Head of caudate nucleus (tissue), 42 donors: ENCODE measurements at regions not wholly inside any gene's neighbourhood (a gene's known extent, or its start where the extent isn't known, plus 50 kb on each side); places are given as distances from the start of the nearest gene placed in this dataset.

Experiments used
- DNase-seq, 42 donors: peaks; one replicate each; pipeline versions ENCODE4 v3.0.0 to v3.0.0-alpha.2; 2020 to 2021; ENCODE audit warnings: mixed read lengths in 7 of 42
- intact Hi-C: fragments of 100-400 bp; cut with DNase I; formaldehyde crosslinking; loops from one replicate; pipeline ENCODE4 v1.15.0; 2022

DNA sequence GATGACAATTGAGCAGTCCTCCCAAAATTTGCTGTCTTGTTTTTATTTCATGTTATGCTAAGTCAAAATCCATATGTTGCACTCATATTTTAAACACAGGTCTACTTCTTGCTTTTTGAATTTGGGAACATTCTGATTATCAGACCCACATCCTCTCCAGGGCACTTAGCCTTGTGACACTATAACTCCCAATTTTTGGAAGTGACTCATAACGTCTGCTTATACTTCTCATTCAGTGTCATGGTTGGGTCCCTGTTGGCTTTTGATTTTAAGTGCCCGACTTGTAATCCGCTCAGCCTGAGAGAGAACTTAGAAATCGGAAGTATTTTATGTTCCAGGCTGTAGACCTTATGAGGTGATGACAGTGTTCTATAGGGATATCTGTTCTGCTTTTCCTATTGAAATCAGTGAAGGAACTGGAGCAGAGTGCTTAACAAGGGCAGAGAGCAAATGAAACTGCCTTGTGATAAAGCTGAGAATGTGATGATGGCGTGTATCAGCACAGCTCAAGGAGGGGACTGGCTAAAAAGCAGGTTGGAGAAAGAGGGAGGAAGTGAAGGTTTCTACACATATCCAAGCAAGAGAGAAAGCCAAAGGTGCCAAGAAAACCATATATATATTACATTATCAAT is 136.0 kb downstream of the HLX start:
- intact Hi-C loops: no loop called here
- DNase-seq: no peak

DNA sequence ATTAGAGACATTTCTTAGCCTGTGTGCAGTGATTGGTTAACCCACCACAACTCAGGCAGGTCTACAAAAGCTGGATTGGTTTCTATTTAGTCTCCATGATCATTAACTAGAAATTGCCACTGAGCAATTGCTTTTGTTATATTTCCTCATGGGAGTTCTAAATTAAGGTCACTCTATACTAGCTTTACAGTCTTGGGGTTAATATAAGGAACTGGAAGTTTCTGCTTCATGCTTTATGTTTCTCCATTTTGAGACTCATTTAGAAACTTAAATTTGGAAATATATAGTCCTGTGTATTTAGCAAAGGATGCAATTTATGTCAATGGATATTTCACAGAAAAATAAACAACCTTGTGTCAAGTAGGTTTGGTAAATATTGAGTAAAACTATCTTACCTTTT is 137.5 kb downstream of the HLX start:
- intact Hi-C loops: no loop called here
- no peak for DNase-seq

DNA sequence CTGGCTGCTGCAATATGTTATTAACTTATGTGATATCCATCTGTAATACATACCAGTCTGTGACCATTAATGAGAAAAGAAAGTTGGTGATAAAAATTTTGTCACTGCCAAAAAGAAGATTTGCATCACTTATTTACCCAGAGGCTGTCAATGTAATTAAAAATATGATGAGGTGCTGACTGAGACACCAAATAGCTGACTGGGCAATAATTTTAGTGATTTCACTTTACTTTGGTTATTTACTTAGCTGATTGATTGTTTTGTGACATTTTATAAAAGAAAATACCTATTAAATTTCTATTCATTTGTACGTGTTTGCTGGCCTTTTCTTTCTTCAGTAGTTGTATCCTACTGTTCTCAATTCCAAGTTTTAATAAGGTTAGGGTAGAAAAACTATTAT is 139.2 kb downstream of the HLX start:
- no peak for DNase-seq
- intact Hi-C loops: no loop called here

DNA sequence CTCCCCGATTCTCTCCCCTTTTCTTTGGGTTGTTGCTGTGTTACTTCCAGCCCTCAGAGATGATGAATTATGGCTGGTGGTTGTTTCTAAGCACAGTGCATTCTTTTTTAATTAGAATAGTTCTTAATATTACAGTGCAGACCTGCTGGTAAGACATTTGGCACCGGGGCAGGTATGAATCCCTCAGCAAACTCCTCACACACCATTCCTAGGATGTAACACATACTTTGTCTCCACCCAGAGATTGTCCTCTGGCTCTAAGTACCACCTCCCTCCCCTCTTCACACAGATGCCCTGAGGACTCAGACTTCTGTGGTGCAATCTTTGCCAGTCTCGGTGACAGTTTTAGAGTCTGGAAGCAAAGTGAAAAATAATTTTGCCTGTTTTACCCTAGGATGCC is 143.1 kb downstream of the HLX start:
- no peak for DNase-seq
- intact Hi-C loops: no loop called here

DNA sequence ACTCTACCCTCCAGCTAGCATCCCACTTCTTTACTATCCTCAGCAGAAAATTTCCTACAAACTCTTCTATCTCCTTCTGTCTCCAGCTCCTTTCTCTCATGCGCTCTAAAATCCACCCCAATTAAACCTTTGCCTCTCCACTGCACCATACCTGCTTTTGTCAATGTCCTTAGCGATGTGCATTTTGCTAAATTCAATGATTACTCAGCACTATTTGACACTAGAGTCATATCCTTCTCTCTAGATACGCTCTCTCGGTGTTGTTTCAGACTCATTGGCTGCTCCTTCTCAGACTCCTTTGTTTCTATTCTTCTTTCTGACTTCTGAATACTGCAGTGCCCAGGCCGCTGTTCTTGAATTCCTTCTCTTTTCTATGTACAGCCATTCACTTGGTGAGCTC is 144.2 kb downstream of the HLX start:
- intact Hi-C loops: no loop called here
- DNase-seq: no peak

DNA sequence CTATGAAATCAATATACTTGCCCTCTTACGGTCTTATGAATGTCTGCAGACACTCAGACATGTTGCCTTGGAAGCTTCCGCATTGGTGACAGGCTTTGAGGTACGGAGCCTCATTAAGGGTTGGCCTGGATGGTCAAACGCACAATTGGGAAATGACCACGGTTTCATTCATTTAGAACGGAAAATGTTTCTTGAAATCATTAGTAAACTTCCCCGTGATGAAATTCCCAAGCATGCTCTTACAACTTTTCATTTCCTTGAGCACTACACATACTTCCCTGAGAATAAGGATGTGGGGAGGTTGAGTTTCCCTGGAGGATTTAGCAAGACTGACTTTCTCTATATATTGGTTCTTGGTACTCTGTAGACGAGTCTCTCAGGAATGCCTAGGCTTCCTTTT is 146.3 kb downstream of the HLX start:
- intact Hi-C loops: no loop called here
- no peak for DNase-seq

DNA sequence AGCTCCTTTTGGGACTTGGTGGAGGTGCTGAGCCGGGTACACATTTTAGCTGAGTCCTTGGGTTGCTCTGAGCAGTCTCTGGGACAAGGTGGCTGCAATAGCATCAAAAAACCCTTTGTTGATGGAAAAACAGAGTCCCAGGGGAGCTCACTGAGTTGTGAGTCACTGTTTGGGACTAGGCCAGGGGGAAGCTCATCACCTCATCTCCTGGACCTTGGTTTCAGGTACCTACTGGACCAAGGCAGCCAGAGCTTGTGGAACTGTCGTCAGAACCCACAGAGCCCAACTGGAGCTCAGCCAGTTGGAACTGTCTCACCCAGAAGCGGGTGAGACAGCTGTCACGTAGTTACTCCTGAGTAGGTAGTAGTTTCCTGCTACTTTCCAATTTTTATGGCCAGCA is 146.7 kb downstream of the HLX start:
- intact Hi-C loops: no loop called here
- no peak for DNase-seq

DNA sequence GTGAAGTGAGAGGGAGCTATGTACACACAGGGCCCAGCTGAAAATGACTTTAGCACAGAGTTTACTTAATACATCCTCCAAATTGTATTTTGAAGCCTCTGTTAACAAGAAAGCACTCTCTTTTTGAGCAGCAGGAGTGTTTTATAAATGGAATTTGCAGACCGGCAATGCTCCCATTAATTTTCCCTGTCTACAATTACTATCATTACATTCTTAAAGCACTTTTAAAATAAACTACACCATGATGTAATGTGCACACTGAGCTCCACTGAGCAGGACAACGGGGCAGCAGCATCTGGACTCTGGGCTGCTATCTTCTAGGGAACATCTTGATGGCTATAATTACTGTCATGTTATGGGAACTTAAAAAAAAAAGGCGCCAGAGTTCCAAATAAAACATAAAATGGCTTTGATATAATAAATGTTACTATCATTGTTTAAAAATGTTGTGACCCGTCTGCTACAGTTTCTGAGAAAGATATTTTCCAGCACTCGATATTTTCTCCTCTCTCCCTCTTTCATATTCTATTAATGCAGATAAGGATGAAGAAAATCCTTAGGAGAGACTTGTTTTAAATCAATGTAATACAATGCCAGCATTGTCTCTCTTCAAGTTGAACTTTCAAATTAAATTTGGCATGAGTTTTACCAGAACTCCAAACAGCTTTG is 150.9 kb downstream of the HLX start:
- no peak for DNase-seq
- intact Hi-C loops: no loop called here

DNA sequence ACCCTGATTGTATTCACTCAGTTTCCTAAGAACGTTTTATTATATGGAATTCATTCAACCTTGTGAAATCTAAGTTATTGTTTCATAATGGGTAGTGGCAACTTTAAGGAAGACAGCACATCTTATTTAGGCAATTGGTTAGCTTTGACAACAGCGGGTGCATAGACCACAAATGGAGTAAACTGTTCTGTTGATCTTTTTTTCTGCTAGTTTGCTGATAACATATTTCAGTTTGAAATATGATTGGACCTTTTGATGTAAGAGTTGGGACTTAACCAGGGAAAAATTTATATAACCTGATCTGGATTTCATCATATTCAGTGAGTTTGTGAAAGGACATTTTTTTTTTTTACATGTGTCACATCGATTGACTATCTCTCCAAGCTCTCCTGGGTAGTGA is 151.7 kb downstream of the HLX start:
- no peak for DNase-seq
- intact Hi-C loops: no loop called here

DNA sequence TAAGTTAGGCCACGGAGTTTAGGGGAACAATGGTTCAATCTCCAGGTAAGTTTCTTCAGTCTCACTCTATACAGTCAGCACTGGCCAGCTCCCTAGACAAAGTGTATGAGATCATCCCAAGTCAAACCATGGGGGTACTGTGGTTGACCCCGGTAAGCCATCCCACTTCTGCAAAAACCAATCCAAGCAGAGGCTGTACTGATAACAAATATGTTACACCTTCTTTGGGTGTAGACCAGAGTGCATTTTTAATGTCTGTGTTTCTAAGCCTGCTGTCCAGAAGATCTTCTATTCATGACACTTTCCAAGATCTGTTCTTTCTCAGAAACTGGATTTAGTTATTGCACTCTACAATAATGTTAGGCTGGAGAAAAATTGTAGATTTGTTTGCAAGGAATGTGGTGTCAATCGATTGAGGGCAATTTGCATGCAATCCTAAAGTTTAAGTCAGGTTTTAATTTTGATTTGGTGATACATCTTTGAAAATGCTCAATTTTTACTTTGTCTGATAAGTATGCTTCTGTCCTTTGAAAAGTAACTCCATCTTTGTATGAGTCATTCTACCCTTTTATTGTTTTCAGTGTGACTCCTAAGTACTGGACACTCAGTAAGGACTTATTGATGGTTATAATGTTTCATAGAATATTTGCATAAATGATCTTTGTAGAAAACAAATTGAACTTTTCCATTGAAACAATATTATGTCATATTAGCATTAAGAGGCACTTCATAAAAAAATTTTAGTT is 152.4 kb downstream of the HLX start:
- no peak for DNase-seq
- intact Hi-C loops: no loop called here

DNA sequence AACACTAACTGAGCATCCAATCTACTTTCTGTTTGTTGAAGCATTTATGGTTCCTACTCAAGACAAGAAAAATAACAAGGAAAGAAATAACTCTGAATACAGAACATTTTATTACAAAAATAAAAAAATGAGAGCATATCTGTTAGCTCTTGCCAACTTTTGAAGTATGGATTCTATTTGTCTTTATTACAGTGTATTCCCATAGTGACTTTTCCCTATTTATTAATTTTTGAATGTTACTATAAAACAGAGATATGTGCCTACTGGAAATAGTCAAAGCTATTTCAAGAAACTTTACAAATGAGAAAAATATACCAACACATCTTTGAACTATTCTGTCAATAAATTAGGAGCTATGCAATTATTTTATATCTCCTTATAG is 153.0 kb downstream of the HLX start:
- no peak for DNase-seq
- intact Hi-C loops: no loop called here

DNA sequence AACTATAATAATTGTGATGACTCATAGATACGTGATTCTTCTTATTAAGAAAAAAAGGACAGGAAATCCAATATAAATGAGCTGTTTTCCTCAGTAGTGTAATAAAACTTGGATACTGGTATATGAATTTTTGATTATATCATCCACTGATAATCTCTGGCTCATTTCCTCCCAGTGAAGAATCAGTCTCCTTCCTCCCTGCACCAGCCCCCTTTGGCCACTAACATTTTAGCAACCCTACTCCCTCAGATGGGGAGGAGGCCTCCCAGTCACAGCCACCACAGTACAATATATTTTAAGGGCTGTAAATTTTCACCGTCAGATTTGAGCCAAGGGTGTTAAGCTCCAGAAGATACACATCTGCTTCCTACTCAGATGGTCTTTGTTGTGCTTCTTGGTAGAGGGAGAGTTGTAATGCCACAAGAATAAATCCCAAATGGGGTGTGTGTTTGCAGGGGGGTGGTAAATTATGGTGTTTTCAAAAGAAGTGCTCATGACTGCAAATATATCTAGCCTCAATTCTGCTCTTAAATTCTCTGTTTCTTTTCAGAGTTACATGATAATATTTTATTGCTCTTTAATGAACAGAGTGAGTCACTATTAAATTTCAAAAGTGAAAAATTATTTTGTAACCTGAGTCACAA is 153.5 kb downstream of the HLX start:
- DNase-seq: no peak
- intact Hi-C loops: no loop called here

DNA sequence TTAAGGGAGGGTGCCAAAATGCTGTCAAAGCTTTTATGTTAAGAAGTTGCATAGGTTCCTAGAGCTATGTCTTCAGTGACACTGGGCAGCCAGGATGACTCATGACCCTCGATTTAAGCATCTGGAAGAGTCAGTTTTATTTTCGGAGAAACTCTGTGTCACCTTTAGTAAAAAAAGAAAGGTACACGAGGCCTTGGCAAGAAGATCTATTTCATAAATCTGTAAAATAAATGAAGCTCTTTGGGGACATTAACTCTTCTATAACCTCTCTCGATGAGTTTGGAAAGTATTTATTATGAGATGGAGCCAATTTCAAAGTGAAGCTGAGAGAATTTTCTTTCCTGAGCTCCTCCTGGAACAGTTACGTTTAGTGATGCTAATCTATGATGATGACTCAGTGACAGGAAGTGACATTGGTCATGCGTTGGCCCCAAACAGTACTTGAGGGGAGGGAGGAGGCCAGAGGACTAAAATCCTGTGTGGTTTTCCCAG is 156.5 kb downstream of the HLX start:
- intact Hi-C loops: no loop called here

DNA sequence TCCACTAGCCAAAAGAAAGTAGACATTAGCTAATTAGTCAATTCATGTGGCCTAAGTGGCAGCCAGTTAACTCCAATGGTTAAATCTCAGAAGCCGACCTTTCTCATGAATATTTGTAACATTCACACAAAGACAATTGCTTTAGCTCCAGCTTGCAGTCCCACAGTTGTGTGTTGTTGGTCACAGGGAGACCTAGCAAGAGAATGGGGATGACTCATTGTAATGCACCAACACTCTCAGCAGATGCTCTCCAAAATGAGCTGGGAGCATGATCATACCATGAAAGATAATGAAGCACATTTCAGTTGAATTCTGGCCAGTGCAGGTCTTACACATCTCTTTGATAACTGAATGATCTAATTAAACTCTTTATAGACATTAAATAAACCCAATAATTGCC is 160.4 kb downstream of the HLX start:
- DNase-seq: no peak
- intact Hi-C loops: no loop called here

More for the DNA sequence above, 156.5 kb downstream of the HLX start:
- no peak for DNase-seq

DNA sequence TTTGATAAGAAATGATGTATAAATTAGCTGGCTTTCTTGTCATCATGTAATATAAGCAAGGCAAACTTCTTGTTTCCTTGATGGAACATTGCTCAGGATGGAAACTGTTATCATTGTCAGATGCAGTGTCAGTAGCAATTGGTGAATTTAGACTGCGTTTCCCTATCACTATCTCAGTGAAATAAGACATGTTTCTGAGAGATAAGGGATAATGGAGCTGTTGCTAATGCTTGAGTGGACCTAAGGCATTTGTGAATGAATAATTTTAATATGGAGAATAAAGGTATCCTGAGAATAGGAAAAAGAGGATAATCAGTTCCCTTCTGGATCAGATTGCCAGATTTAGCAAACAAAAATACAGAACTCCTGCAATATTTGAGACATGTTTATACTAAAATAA is 160.9 kb downstream of the HLX start:
- DNase-seq: no peak
- intact Hi-C loops: no loop called here

DNA sequence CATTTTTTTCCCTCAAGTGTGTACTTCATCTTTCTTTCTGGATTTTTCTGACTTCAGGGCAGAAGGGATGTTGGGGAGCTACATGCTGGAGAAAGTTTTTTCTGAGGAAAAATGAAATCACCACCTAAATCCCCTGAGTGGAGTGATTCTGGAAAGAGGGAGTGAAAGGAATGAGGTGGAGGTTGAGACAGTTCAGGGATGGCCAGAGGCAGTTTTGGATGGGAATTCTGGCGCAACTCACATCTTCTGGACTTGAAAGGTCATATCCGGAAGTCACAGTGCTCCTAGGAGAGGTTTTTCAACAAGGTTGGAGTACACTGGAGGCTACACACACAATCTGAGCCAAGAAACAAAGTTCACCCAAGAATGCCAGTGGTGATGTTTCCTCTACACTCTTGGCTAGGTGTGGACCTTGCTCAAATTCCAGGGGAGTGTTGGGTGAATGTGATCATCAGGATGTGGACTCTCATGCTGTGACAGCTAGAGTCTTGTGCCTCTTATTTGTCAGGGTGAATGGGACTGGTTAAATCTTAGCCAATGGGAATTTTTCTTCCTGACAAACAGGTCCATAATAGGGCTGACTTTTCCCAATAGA is 161.5 kb downstream of the HLX start:
- intact Hi-C loops: no loop called here
- DNase-seq: no peak

DNA sequence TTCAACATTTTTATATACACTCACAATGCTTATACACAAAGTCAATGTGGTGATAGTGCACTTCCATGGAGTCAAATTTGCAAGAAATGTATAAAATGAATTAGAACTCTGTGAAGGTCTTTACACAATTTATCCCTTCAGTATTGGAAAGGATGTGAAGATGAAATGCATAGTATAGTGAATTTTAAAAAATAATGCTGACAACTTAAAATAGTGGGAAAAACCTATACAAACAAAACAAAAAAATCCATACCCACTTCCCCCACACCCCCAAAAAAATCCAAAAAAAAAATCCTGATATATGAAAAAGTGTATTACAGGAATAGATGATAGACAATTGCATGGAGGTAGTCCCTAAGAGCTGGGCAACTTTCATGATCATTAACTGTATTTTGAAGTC is 165.3 kb downstream of the HLX start:
- intact Hi-C loops: no loop called here
- no peak for DNase-seq

DNA sequence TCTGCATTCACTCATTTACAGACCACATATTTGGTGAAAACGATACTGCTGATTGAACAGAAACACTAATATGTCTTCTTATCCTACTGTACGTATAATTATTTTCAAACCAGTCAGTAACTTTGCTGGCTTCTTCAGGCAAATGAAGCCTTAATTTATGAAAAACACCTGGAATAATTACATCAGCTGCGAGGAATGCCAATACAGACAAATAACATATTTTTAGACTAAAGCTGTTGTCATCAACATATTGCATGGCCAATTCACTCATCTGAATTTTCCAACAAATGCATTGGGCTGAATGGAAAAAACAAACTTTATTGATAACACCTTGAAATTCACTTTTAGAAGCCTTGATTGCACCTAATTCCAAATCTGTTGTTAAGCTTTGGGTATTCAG is 165.9 kb downstream of the HLX start:
- intact Hi-C loops: no loop called here

More for the DNA sequence above, 165.9 kb downstream of the HLX start:
- no peak for DNase-seq
